Skin epidermis (tissue), 12 donors: ENCODE measurements at regions not wholly inside any gene's neighbourhood (a gene's known extent, or its start where the extent isn't known, plus 50 kb on each side); places are given as distances from the start of the nearest gene placed in this dataset.
A peak's percentile ranks its signal among the peaks of the same experiment; 100 is the strongest.
"Not testable (repeated sequence)": the region's sequence is repeated elsewhere in the genome, so short reads cannot be mapped to it uniquely, and the experiment has no call there.

ENCODE experiments used
- H3K27ac ChIP-seq, 21 experiments: fragments of 200-600 bp; sonication (generic) in 11 of 21; one replicate each; pipeline ENCODE4 v1.5.0; 2020; ENCODE audit warnings: mild to moderate bottlenecking in 3 of 21, inconsistent platforms in 2 of 21, moderate library complexity in 2 of 21
- H3K4me3 ChIP-seq, 7 experiments: fragments of 200-600 bp; sonication (generic) in 2 of 7; one replicate each; pipeline ENCODE4 v1.5.0; 2020; ENCODE audit warnings: inconsistent platforms in 2 of 7, mild to moderate bottlenecking in 2 of 7, moderate library complexity in 1 of 7

DNA sequence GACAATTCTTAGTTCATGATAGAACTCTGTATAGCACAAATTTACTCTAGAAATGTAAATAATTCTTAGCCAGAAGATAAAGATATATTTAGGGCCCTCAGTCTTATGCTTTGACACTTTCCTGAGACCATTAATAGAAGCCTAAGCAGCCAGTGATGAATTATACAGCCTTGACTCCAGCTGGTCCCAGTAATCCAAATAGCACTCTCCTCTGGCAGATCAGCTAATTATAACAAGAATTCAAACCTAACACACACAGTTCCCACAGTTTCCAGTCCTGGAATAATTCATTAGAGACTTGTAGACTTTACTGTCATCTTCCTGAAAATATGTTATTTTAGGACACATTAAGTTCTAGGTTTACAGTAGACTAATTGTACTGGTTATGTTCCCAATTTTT, 50.4 kb downstream of the SHOC1 start:
- no peak overlapping the region for H3K4me3 ChIP-seq
- peak overlapping the region in 1 of 21 experiments; percentile 10 for H3K27ac ChIP-seq

- Histone ChIP-seq H3K4me3 (no peak overlapping the region), H3K27ac (peak overlapping the region in 1 of 21 experiments; percentile 10)
These were observed 51.5 kb downstream of the SHOC1 start for GRCh38 chr9:111743275-111743674.

GRCh38 chr9:111740739-111741138, 54.0 kb downstream of the SHOC1 start:
- no peak overlapping the region for H3K27ac ChIP-seq

GRCh38 chr9:111736714-111737113, 58.0 kb downstream of the SHOC1 start:
- H3K4me3 ChIP-seq, result no peak overlapping the region
- no peak overlapping the region for H3K27ac ChIP-seq

More at GRCh38 chr9:111740739-111741138, 54.0 kb downstream of the SHOC1 start:
- H3K4me3 ChIP-seq, result no peak overlapping the region

DNA sequence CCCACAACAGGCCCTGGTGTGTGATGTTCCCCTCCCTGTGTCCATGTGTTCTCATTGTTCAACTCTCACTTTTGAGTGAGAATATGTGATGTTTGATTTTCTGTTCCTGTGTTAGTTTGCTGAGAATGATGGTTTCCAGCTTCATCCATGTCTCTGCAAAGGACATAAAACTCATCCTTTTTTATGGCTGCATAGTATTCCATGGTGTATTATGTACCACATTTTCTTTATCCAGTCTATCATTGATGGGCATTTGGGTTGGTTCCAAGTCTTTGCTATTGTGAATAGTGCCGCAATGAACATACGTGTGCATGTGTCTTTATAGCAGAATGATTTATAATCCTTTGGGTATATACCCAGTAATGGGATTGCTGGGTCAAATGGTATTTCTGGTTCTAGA, 59.4 kb downstream of the SHOC1 start:
- H3K4me3 ChIP-seq, H3K27ac ChIP-seq: not testable (repeated sequence)

GRCh38 chr9:111731928-111732327, 62.8 kb downstream of the SHOC1 start:
- Histone ChIP-seq H3K27ac (no peak overlapping the region), H3K4me3 (no peak overlapping the region)

- H3K27ac ChIP-seq, result no peak overlapping the region
These were observed 63.7 kb downstream of the SHOC1 start for GRCh38 chr9:111730937-111731567.

DNA sequence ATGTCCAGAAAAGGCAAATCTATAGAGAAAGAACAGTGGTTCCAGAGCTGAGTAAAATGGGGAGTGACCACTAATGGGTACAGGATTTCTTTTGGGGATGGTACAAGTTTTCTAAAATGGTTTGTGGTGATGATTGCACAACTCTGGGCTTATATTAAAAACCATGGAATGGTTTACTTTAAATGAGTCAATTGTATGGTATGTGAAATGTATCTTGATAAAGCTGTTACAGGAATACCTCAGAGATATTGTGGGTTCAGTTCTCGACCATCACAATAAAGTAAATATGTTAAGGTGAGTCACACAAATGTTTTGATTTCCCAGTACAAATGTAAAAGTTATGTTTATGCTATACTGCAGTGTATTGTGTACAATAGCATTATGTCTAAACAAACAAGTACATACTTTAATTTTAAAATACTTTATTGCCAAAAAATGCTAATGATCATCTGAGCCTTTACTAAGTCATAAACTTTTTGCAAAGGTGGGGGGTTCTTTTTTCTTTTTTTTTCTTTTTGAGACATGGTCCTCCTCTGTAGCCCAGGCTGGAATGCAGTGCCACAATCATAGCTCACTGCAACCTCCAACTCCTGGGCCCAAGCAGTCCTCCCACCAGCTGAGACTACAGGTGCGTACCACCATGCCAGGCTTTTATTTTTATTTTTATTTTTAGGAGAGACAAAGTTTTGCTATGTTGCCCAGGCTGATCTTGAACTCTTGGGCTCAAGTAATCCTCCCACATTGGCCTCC, 65.9 kb downstream of the SHOC1 start:
- no peak overlapping the region for H3K27ac ChIP-seq
- H3K4me3 ChIP-seq, result no peak overlapping the region

More at GRCh38 chr9:111730937-111731567, 63.7 kb downstream of the SHOC1 start:
- H3K4me3 ChIP-seq, result no peak overlapping the region

- Histone ChIP-seq H3K27ac (no peak overlapping the region), H3K4me3 (no peak overlapping the region)
These were observed 66.6 kb downstream of the SHOC1 start for GRCh38 chr9:111728143-111728542.

DNA sequence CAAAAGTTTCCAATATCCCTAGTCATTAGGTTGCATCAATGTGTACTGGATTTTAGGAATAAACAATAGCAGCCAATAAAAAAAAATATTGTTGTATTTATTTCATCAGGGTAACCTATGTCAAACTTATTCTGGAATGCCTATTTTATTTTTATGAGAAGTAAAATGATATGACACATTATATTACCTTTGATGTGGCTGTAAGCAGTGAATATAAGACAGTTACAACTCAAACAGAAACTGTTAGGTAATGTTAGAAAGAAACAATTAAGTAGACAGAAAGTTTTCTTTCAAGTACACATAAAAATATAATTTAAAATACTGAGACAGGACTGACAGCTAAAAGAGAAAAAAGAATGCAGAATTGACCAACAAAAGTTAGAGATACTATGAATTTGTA, 65.5 kb downstream of the GNG10 start:
- no peak overlapping the region for H3K4me3 ChIP-seq
- H3K27ac ChIP-seq, result no peak overlapping the region

GRCh38 chr9:111720174-111720573, 58.8 kb downstream of the GNG10 start:
- Histone ChIP-seq H3K27ac (no peak overlapping the region), H3K4me3 (no peak overlapping the region)
